ENCODE measurements at regions not wholly inside any gene's neighbourhood (a gene's known extent, or its start where the extent isn't known, plus 50 kb on each side); places are given as distances from the start of the nearest gene placed in this dataset.

GRCh38 chr18:73218293-73218692 is 350.5 kb upstream of the NETO1 start:
- TF ChIP-seq, protein P1, sequence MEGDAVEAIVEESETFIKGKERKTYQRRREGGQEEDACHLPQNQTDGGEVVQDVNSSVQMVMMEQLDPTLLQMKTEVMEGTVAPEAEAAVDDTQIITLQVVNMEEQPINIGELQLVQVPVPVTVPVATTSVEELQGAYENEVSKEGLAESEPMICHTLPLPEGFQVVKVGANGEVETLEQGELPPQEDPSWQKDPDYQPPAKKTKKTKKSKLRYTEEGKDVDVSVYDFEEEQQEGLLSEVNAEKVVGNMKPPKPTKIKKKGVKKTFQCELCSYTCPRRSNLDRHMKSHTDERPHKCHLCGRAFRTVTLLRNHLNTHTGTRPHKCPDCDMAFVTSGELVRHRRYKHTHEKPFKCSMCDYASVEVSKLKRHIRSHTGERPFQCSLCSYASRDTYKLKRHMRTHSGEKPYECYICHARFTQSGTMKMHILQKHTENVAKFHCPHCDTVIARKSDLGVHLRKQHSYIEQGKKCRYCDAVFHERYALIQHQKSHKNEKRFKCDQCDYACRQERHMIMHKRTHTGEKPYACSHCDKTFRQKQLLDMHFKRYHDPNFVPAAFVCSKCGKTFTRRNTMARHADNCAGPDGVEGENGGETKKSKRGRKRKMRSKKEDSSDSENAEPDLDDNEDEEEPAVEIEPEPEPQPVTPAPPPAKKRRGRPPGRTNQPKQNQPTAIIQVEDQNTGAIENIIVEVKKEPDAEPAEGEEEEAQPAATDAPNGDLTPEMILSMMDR (IDR thresholded peaks at IDR 0.05): no peak
- TF ChIP-seq POLR2A (IDR thresholded peaks at IDR 0.05): no peak
